DOHH2 (cell line): ENCODE measurements at regions not wholly inside any gene's neighbourhood (a gene's known extent, or its start where the extent isn't known, plus 50 kb on each side); places are given as distances from the start of the nearest gene placed in this dataset.

Source experiments
- H3F3A ChIP-seq: fragments of 200-600 bp; sonication (generic), shearing (Covaris generic); 2 replicates; pipeline ENCODE4 v1.6.0; 2016; ENCODE audit warnings: antibody characterized with exemption, mild to moderate bottlenecking; ENCODE audit not compliant: control insufficient read depth, insufficient read depth
- H3K27ac ChIP-seq: fragments of 200-600 bp; sonication (generic); 2 replicates; pipeline ENCODE4 v1.5.1; 2014; ENCODE audit warnings: low read depth, mild to moderate bottlenecking, low read length, moderate library complexity
- H3K27me3 ChIP-seq: fragments of 200-600 bp; sonication (generic); 2 replicates; pipeline ENCODE4 v1.6.1; 2014; ENCODE audit warnings: mild to moderate bottlenecking, low read length, mixed read lengths; ENCODE audit not compliant: control insufficient read depth
- H3K36me3 ChIP-seq: fragments of 200-600 bp; sonication (generic); 2 replicates; pipeline ENCODE4 v1.6.1; 2014; ENCODE audit warnings: mild to moderate bottlenecking, low read length, moderate library complexity, mixed read lengths; ENCODE audit not compliant: control insufficient read depth
- H3K4me1 ChIP-seq: fragments of 200-600 bp; sonication (generic); 2 replicates; pipeline ENCODE4 v1.6.1; 2014; ENCODE audit warnings: mild to moderate bottlenecking, low read length, mixed read lengths; ENCODE audit not compliant: control insufficient read depth
- H3K4me2 ChIP-seq: fragments of 200-600 bp; sonication (generic); 2 replicates; pipeline ENCODE4 v1.6.0; 2014; ENCODE audit warnings: mild to moderate bottlenecking, low read length, moderate library complexity
- H3K4me3 ChIP-seq: fragments of 200-600 bp; sonication (generic); 2 replicates; pipeline ENCODE4 v1.5.1; 2014; ENCODE audit warnings: mild to moderate bottlenecking, low read length, mixed read lengths
- H3K79me2 ChIP-seq: fragments of 200-600 bp; sonication (generic); 2 replicates; pipeline ENCODE4 v1.6.1; 2014; ENCODE audit warnings: mild to moderate bottlenecking, low read length, mixed read lengths; ENCODE audit not compliant: control insufficient read depth
- H3K9me2 ChIP-seq: fragments of 200-600 bp; sonication (generic); replicated peaks from 2 replicates; pipeline ENCODE4 v1.6.1; 2014; ENCODE audit warnings: mild to moderate bottlenecking, low read length, mixed read lengths; ENCODE audit not compliant: control insufficient read depth
- H3K9me3 ChIP-seq: fragments of 200-600 bp; sonication (generic); 2 replicates; pipeline ENCODE4 v1.6.1; 2014; ENCODE audit warnings: antibody characterized with exemption, low read length, mixed read lengths; ENCODE audit not compliant: control insufficient read depth, insufficient read depth
- H4K20me1 ChIP-seq: fragments of 200-600 bp; sonication (generic); 2 replicates; pipeline ENCODE4 v1.6.0; 2014; ENCODE audit warnings: low read depth, mild to moderate bottlenecking, antibody characterized with exemption, low read length, moderate library complexity; ENCODE audit not compliant: control insufficient read depth, insufficient read depth
- EZH2phosphoT487 ChIP-seq: fragments of 200-600 bp; sonication (generic); IDR thresholded peaks from 2 replicates; pipeline ENCODE4 v1.6.1; 2017; ENCODE audit warnings: borderline replicate concordance, mild to moderate bottlenecking, antibody characterized with exemption, low read length, moderate library complexity, mixed read lengths
- TF ChIP-seq, protein P1 (sequence below): fragments of 200-600 bp; sonication (generic); IDR thresholded peaks from one replicate; pipeline ENCODE4 v1.5.1; 2014; ENCODE audit warnings: antibody characterized with exemption, mild to moderate bottlenecking, low read depth, low read length; ENCODE audit not compliant: poor library complexity, severe bottlenecking

DNA sequence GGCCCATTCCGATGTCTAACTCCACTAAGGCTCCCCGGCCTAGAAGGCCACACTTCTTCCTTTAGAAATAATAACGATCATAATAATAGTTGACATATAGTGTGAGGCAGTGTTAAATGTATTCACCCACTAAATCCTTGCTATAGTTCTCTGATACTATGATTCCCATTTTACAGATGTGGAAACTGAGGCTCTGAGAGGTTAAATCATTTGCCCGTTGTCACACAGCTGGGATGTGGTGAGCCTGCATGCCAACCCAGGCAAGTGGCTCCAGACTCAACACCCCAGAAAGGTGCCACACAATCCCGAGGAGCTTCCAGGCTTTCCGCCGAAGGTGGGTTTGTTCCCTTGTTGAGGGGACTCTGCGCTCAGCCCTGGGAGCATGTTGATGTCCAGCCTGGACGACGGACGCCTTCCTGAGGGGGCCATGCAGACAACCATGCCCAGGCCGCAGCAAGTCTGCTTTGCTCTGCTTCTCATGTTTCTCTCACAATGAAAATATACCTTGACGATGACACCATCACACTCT, 104.6 kb upstream of the CDYL start:
- Histone ChIP-seq H3K4me2 (no peak overlapping the region), H3K27me3 (no peaks in the 10 kb centered on the region), H3F3A (no peaks in the 10 kb centered on the region), H3K4me3 (no peak overlapping the region), H4K20me1 (no peaks in the 10 kb centered on the region), H3K27ac (no peak overlapping the region), H3K36me3 (no peaks in the 10 kb centered on the region), H3K79me2 (no peaks in the 10 kb centered on the region), H3K4me1 (no peaks in the 10 kb centered on the region), H3K9me2 (no peaks in the 10 kb centered on the region), H3K9me3 (no peaks in the 10 kb centered on the region)
- TF ChIP-seq EZH2phosphoT487: no peak
- TF ChIP-seq, protein P1, sequence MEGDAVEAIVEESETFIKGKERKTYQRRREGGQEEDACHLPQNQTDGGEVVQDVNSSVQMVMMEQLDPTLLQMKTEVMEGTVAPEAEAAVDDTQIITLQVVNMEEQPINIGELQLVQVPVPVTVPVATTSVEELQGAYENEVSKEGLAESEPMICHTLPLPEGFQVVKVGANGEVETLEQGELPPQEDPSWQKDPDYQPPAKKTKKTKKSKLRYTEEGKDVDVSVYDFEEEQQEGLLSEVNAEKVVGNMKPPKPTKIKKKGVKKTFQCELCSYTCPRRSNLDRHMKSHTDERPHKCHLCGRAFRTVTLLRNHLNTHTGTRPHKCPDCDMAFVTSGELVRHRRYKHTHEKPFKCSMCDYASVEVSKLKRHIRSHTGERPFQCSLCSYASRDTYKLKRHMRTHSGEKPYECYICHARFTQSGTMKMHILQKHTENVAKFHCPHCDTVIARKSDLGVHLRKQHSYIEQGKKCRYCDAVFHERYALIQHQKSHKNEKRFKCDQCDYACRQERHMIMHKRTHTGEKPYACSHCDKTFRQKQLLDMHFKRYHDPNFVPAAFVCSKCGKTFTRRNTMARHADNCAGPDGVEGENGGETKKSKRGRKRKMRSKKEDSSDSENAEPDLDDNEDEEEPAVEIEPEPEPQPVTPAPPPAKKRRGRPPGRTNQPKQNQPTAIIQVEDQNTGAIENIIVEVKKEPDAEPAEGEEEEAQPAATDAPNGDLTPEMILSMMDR: no peak

DNA sequence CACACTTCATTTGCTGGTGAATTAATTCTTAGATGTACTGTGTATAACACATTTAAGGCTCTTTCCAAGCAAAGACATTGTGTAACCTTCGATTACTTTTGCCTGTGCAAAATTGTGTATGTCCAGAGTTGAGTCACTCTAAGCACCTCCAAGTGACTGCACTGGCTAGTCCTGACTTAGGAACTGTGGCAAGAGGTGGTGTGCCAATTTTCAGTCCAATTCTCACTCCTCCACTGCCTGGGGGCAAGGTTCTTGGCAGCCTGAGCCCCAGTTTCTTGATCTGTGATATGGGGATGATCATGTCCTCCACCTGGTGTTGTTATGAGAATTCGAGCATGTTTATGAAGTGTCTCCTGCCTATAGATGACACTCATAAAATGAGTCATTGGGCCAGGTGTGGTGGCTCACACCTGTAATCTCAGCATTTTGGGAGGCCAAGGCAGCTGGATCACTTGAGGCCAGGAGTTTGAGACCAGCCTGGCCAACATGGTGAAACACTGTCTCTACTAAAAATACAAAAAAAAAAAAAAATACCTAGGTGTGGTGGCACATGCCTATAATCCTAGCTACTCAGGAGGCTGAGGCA, 105.3 kb upstream of the CDYL start:
- Histone ChIP-seq H3K9me2 (no peaks in the 10 kb centered on the region), H3K9me3 (no peaks in the 10 kb centered on the region), H3K27ac (no peak overlapping the region), H3K4me1 (no peaks in the 10 kb centered on the region), H3K79me2 (no peaks in the 10 kb centered on the region), H4K20me1 (no peaks in the 10 kb centered on the region), H3K4me2 (no peak overlapping the region), H3K27me3 (no peaks in the 10 kb centered on the region), H3F3A (no peaks in the 10 kb centered on the region), H3K4me3 (no peak overlapping the region), H3K36me3 (no peaks in the 10 kb centered on the region)
- TF ChIP-seq, protein P1: no peak

DNA sequence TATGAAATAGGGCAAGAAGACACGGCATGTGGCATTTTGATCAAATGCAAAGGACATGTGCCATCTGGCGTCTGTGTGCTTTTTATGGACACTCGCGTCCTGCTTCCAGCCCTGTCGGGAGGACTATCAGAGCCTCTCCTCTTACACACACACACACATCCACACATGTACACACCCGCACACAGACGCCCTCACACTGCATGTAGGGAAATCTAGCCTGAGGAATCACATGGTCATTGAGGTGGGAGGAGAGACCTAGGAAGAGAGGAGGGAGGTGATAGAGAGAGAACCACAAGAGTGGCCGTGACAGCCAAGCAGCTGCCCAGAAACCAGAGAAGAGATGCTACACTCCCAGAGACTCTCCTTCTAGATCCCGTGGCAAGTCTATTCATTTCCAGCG, 105.9 kb upstream of the CDYL start:
- Histone ChIP-seq H3K36me3 (no peaks in the 10 kb centered on the region), H4K20me1 (no peaks in the 10 kb centered on the region), H3K9me2 (no peaks in the 10 kb centered on the region), H3K9me3 (no peaks in the 10 kb centered on the region), H3F3A (no peaks in the 10 kb centered on the region), H3K4me2 (no peak overlapping the region), H3K79me2 (no peaks in the 10 kb centered on the region), H3K4me1 (no peaks in the 10 kb centered on the region), H3K27ac (no peak overlapping the region), H3K4me3 (no peak overlapping the region), H3K27me3 (no peaks in the 10 kb centered on the region)
- TF ChIP-seq EZH2phosphoT487: no peak
- TF ChIP-seq, protein P1: no peak
